Nephron progenitor cell (in vitro differentiated cells): ENCODE measurements at regions not wholly inside any gene's neighbourhood (a gene's known extent, or its start where the extent isn't known, plus 50 kb on each side); places are given as distances from the start of the nearest gene placed in this dataset.

Experiments used
- DNase-seq: peaks from one replicate; pipeline ENCODE4 v3.0.0; 2021
- H3K27ac Mint-ChIP-seq: 2 replicates; pipeline ENCODE4 v1.8.0; 2021; ENCODE audit warnings: mild to moderate bottlenecking, moderate library complexity, mixed read lengths
- H3K27me3 Mint-ChIP-seq: 2 replicates; pipeline ENCODE4 v1.8.0; 2021; ENCODE audit warnings: mild to moderate bottlenecking, low read depth, mixed read lengths; ENCODE audit not compliant: poor library complexity
- H3K36me3 Mint-ChIP-seq: 2 replicates; pipeline ENCODE4 v1.8.0; 2021; ENCODE audit warnings: low read depth, mixed read lengths
- H3K4me1 Mint-ChIP-seq: 2 replicates; pipeline ENCODE4 v1.8.0; 2021; ENCODE audit warnings: mixed read lengths
- H3K4me3 Mint-ChIP-seq: 2 replicates; pipeline ENCODE4 v1.8.0; 2021; ENCODE audit warnings: mild to moderate bottlenecking, moderate library complexity, mixed read lengths
- H3K9me3 Mint-ChIP-seq: 2 replicates; pipeline ENCODE4 v1.8.0; 2021; ENCODE audit warnings: mild to moderate bottlenecking, moderate library complexity, mixed read lengths
- CTCF ChIP-seq: fragments of 200-600 bp; sonication (generic); IDR thresholded peaks from 2 replicates; pipeline ENCODE4 v1.5.0; 2021; ENCODE audit warnings: antibody characterized with exemption

GRCh38 chr3:31274326-31275024 lies 258.2 kb upstream of the STT3B start:
- Mint-ChIP-seq H3K27ac (no peak overlapping the region), H3K9me3 (no peaks in the 10 kb centered on the region), H3K27me3 (peaks cover 8% of the 10 kb centered on the region)

GRCh38 chr3:31275038-31275572 lies 257.6 kb upstream of the STT3B start:
- TF ChIP-seq CTCF, result no peak
- no peaks in the 10 kb centered on the region for H3K9me3 Mint-ChIP-seq
- no peaks in the 10 kb centered on the region for H3K36me3 Mint-ChIP-seq
- H3K4me1 Mint-ChIP-seq, result peaks cover 19% of the 10 kb centered on the region
- no peak overlapping the region for H3K4me3 Mint-ChIP-seq
- H3K27ac Mint-ChIP-seq, result no peak overlapping the region
- no peak for DNase-seq
- H3K27me3 Mint-ChIP-seq, result peaks cover 8% of the 10 kb centered on the region

More at GRCh38 chr3:31274326-31275024, 258.2 kb upstream of the STT3B start:
- DNase-seq, result no peak
- H3K36me3 Mint-ChIP-seq, result no peaks in the 10 kb centered on the region
- no peak for TF ChIP-seq CTCF
- peaks cover 19% of the 10 kb centered on the region for H3K4me1 Mint-ChIP-seq
- H3K4me3 Mint-ChIP-seq, result no peak overlapping the region

GRCh38 chr3:31275583-31275982 lies 257.1 kb upstream of the STT3B start:
- no peak overlapping the region for H3K27ac Mint-ChIP-seq

GRCh38 chr3:31277582-31277981 lies 255.1 kb upstream of the STT3B start:
- Mint-ChIP-seq H3K27ac (no peak overlapping the region), H3K4me1 (peaks cover 7% of the 10 kb centered on the region), H3K27me3 (peaks cover 8% of the 10 kb centered on the region), H3K9me3 (peaks cover 6% of the 10 kb centered on the region), H3K36me3 (peaks cover 3% of the 10 kb centered on the region), H3K4me3 (no peak overlapping the region)
- no peak for DNase-seq
- no peak for TF ChIP-seq CTCF

More at GRCh38 chr3:31275583-31275982, 257.1 kb upstream of the STT3B start:
- Mint-ChIP-seq H3K27me3 (peaks cover 8% of the 10 kb centered on the region), H3K9me3 (no peaks in the 10 kb centered on the region), H3K4me1 (peaks cover 19% of the 10 kb centered on the region), H3K36me3 (no peaks in the 10 kb centered on the region), H3K4me3 (no peak overlapping the region)
- no peak for TF ChIP-seq CTCF
- no peak for DNase-seq

- peaks cover 6% of the 10 kb centered on the region for H3K36me3 Mint-ChIP-seq
- no peak for TF ChIP-seq CTCF
- H3K27me3 Mint-ChIP-seq, result peaks cover 8% of the 10 kb centered on the region
- H3K27ac Mint-ChIP-seq, result no peak overlapping the region
- peaks cover 13% of the 10 kb centered on the region for H3K4me1 Mint-ChIP-seq
- peaks cover 9% of the 10 kb centered on the region for H3K9me3 Mint-ChIP-seq
- H3K4me3 Mint-ChIP-seq, result no peak overlapping the region
- no peak for DNase-seq
These were observed 254.2 kb upstream of the STT3B start for GRCh38 chr3:31278532-31278931.

- peaks cover 68% of the 10 kb centered on the region for H3K4me1 Mint-ChIP-seq
- H3K9me3 Mint-ChIP-seq, result peaks cover 11% of the 10 kb centered on the region
- peaks cover 6% of the 10 kb centered on the region for H3K36me3 Mint-ChIP-seq
- no peak for TF ChIP-seq CTCF
- H3K27me3 Mint-ChIP-seq, result no peaks in the 10 kb centered on the region
- no peak overlapping the region for H3K27ac Mint-ChIP-seq
- no peak for DNase-seq
- H3K4me3 Mint-ChIP-seq, result no peak overlapping the region
These were observed 247.9 kb upstream of the STT3B start for GRCh38 chr3:31284776-31285175.
